ENCODE measurements at regions not wholly inside any gene's neighbourhood (a gene's known extent, or its start where the extent isn't known, plus 50 kb on each side); places are given as distances from the start of the nearest gene placed in this dataset.

DNA sequence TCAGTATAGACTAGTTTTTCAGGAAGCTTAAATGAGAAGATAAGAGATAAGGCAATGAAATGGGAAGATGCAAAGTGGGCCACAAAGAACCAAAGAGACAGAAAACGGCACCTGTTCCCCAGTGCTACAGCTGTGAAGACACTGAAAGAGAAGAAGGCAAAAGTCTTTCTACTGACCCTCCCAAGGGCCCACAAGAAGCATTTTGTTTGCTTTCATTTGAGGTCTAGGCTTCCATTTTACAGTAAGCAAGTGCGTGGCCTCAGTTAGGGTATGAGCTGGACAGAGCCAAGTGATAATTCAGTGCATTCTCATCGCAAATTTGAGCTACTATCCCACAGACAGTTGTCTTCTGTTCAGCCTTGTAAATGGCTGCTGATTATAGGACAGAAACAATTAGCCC lies 53.4 kb upstream of the STK17B start:
- in situ Hi-C loops (cut with HindIII; ENCODE audit: low pct_unique_long_range_greater_than_20kb, low sequenced_read_pairs) = no loop called here
- DNase-seq (ENCODE audit: low read depth, low spot score) = no peak

DNA sequence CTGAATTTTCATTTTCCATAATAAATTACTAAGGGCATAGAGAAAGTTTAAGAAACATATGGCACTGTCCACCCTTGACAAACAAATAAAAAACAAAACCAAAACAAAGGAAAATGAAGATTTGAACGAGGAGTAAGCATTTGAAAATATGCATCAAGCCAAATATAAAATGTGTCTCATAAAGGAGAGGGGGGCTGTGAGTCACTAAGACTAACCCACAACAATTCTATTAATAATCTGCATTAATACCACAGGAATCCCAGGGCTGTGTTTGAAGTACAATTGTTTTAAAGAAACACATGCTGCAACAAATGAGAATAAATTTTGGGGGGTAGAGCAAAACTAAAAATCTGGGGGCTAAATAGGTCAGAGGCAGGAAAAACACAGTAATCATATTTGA lies 53.8 kb upstream of the STK17B start:
- in situ Hi-C loops (cut with HindIII; ENCODE audit: low pct_unique_long_range_greater_than_20kb, low sequenced_read_pairs) = no loop called here
- no peak for DNase-seq (ENCODE audit: low read depth, low spot score)

DNA sequence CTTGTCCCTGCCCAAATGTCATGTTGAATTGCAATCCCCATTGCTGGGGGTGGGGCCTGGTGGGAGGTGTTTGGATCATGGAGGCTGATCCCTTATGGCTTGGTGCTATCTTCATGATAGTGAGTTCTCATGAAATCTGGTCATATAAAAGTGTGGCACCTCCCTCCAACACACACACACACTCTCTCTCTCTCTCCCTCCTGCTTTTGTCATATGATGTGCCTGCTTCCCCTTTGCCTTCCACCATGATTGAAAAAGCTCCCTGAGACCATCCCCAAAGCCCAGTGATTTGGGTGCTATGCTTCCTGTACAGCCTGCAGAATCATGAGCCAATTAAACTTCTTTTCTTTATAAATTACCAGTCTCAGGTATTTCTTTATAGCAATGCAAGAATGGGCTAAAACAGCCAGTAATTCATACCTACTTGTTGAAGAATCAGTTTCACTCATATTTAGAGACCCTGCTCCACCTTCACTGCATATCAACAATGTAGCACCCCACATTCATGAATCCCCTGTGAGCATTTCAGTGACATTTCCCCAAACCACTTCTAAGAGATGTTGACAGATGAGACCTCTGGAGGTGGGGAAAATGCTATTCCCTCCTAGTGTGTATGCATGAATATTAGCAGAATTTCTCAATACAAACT lies 54.8 kb upstream of the STK17B start:
- in situ Hi-C loops (cut with HindIII; ENCODE audit: low pct_unique_long_range_greater_than_20kb, low sequenced_read_pairs) = no loop called here
- DNase-seq (ENCODE audit: low read depth, low spot score) = no peak

DNA sequence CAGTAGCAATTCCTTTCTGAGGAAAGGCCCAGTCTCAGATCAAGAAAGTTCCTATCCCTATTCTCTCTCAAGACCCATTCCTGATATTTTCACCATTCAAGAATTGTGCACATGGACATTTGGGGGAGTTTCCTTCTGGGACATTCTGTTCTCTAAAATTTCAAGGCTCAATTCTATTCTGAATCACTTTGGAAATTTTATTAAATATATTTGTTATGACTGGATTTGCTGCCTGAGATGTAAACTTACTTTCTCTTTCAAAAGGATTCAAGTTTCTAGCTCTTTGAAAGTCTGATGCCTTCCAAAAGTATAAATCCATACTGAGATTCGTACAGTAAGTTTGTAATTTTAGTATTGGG lies 55.3 kb upstream of the STK17B start:
- no peak for DNase-seq (ENCODE audit: low read depth, low spot score)
- in situ Hi-C loops (cut with HindIII; ENCODE audit: low pct_unique_long_range_greater_than_20kb, low sequenced_read_pairs) = no loop called here

DNA sequence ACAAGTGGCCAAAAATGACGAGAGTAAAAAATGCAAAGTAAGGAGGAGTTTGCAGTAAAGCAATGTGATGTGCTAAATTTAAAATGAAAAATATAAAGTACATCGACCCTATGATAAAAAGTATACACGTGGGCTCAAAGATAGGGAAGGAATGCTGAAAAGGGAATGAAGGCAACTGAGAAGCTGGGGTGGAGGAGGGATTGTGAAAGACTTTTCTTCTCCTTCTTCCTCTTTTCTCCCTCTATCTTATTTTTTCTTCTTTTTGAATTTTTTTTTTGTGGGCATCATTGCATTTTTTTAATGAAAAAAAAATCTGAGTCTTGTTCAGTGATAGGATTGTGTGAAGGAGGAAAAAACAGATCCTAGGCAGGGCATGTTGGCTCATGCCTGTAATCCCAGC lies 57.6 kb upstream of the STK17B start:
- no peak for DNase-seq (ENCODE audit: low read depth, low spot score)
- in situ Hi-C loops (cut with HindIII; ENCODE audit: low pct_unique_long_range_greater_than_20kb, low sequenced_read_pairs) = no loop called here

DNA sequence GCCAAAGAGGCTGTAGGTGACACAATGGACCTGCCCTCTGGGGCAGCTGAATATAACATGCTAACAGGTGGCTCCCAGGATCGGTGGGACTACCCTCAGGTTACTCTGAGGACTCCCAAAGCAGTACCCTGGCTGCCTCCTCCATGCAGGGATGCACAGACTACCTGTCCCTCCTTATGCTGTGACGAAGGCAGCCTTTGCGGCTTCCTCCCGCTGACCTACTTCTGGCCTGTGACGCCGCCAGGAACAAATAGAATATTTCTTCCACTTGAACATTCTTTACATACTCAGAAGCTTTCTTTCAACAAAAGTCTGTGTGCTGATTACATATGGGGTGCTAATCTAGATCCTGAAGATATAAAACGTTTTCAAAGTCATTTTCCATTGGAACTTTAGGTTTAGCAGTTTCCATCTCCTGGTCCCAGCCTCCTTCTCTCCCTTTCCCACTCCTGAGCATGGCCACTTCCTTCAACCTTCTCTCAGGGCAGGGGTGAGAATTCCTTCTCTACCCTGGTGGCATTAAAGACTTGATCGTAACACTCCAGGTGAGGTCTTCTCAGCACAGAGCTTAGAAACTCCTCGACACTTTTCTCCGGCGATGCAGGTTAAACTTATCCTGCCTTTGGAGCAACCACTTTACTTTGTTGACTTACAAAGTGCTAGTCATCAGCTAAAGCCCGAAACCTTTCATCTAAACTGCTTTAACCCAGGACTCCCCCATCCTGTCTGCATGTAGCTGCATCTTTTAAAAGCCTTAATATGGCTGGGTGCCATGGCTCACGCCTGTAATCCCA lies 58.9 kb upstream of the STK17B start:
- no peak for DNase-seq (ENCODE audit: low read depth, low spot score)
- in situ Hi-C loops (cut with HindIII; ENCODE audit: low pct_unique_long_range_greater_than_20kb, low sequenced_read_pairs) = no loop called here

DNA sequence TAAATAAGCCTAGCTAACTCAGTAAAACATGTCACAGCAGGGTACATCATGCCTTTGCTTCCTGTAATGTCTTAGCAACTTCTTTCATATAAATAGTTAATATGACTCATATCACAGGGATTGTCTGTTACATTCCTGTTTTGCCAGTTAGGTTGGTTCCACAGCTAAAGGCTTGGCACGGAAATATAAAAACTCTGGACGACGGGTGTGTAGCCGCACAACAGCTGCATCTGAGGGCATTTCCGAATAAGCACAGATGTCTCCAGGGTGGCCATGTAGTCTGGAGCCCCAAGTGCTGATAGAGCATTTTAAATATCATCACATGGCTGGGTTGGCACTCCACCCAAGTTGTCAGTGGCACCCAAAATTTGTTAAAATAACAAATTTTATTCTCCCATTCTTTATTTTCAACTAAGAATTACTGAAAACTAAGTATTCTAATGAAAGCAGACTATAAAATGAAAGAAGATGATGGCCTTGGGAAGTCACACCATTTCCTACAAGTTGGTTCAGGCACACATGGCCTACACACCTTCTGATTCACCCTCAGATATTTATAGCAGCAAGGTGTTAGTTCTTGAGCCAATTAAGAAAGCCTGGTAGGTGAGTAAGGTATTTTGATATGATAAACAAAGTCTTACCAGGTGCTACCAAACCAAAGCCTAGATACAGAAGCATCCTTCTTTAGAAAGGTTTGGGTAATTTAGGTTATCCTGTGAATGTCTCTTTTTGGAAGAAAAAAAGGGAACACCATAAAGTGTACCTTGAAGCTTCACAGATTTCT lies 61.8 kb upstream of the STK17B start:
- in situ Hi-C loops (cut with HindIII; ENCODE audit: low pct_unique_long_range_greater_than_20kb, low sequenced_read_pairs) = no loop called here
- no peak for DNase-seq (ENCODE audit: low read depth, low spot score)

DNA sequence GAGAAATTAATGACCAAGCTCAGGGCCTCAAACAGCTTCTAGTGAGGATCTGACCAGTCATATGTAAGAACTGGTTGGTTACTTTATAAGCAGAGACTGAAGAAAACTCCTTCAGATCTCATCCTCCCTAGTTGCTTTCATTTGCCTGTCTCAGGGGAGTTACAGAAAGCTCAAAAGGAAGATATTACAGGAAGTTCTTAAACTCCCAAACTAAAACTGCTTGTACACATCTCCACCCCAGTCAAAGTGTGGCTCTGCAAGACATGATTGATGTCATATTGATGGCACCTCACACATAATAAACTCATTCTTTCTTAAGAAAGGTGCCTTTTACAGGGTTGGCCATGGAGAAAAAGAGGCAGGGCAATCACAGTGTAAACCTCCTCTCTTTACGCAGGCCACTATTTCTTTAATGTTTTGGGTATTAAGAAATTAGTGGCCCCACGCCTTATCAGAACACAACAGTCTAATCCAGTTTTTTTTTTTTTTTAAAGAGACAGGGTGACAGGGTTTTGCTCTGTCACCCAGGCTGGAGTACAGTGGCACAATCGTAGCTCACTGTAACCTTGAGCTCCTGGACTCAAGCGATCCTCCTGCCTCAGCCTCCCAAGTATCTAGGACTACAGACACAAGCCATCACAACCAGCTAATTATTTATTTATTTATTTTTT lies 62.6 kb upstream of the STK17B start:
- in situ Hi-C loops (cut with HindIII; ENCODE audit: low pct_unique_long_range_greater_than_20kb, low sequenced_read_pairs) = no loop called here
- DNase-seq (ENCODE audit: low read depth, low spot score) = peak; percentile 60

DNA sequence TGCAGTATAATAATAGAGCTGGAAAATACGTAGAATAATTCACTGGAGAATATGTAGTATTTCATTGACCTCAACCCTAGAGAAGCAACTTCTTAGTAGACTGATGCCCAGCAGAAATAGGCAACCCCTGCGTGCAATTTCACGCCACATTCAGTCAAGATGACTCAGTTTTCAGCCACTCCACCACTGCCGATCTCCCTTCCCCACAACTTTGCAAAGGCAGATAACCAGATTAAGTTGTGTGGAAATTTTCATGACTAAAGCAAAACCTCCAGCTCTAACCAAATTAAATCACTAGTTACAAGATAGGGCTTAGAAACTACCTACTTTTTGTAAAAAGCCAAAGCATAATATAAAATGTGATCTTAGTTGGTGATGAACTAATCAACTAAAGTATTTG lies 63.3 kb upstream of the STK17B start:
- no peak for DNase-seq (ENCODE audit: low read depth, low spot score)

DNA sequence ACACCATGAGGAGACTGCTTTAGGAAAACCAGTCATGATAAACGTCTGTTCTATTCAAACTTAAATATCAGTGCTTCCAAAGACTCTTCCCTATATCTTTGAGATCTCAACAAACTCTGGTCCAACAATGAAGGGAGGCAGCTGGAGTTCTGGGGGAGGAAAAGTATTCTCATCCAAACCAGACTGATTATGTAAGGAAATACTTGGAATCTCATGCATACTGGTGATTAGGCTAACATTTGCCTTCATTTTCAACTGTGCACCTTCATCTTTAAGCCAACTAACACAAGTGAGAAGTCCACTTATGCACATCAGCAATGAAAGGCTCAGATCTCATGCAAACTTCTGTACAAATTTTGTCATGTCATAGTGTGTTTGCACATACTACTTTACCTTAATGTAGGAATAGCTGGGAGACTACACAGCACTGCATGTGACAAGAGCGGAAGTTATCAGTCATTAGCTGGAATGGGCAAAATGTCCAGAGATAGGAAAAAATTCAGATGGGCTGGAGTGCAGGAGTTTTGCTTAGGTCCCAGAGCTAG lies 67.5 kb upstream of the STK17B start:
- in situ Hi-C loops (cut with HindIII; ENCODE audit: low pct_unique_long_range_greater_than_20kb, low sequenced_read_pairs) = no loop called here
- DNase-seq (ENCODE audit: low read depth, low spot score) = no peak

More for the DNA sequence above, 63.3 kb upstream of the STK17B start:
- in situ Hi-C loops (cut with HindIII; ENCODE audit: low pct_unique_long_range_greater_than_20kb, low sequenced_read_pairs) = no loop called here

DNA sequence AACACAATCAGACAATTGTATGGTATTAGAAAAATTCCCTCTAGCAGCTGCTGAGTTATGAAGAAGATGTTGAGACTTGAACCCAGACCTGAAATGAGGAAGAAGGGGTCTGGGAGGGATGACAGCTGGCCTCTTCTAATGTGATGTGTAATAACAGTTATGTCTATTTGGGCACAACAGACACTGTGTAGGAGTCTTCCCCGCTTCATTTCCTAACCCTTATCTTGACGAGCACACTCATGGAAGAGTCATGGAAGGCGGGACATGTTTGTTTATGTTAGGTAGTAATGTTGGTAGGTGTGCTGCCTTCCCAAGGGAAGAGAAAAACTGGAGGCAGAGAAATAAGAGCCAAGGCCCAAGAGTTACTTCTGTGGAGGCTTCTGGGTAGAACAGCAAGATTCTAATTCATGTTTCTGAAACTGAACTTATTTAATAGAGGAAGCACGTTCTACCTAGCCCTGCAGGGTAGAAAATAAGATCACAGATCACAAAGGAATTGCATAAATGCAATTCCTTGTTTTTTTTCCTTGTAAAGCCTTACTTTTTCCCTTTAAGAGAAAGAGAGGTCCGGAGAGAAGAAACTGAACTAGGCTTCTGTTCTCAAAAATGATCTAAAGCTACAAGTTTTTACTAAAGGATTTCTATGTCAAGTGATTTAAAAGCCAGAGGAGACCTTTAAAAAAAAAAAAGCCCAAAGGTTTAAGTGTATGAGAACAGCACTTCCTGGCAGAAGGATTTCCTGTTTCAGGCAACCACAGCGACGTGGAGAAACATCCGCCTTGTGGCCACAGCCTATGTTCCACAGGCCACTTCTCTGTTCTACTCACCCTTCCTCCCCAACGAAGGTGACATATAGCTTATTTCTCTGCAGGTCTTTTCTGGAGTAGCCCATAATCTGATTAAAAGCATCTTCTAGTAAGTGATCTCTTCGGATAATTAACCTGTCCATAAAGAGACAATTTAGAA lies 68.5 kb upstream of the STK17B start:
- DNase-seq (ENCODE audit: low read depth, low spot score) = peak; percentile 50
- in situ Hi-C loops (cut with HindIII; ENCODE audit: low pct_unique_long_range_greater_than_20kb, low sequenced_read_pairs) = no loop called here

DNA sequence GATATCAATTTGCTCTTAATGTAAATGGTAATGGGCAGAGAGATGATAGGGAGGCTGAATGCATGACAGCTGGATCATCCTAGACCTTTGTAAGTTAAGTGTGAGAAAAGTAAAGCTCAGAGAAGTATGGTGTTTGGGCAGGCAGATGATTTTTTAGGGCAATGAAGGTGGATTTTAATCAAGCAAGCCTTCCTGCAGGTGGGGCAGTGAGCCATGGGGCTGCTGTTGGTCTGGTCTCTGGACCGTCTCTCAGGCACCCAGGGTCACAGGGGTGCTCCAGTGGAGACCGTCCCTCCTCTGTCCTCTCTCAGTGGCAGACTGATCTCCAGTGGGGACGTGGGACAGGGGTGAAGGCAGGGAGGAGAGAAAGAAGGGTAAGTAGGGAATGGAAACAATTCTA lies 69.8 kb upstream of the STK17B start:
- in situ Hi-C loops (cut with HindIII; ENCODE audit: low pct_unique_long_range_greater_than_20kb, low sequenced_read_pairs) = no loop called here

DNA sequence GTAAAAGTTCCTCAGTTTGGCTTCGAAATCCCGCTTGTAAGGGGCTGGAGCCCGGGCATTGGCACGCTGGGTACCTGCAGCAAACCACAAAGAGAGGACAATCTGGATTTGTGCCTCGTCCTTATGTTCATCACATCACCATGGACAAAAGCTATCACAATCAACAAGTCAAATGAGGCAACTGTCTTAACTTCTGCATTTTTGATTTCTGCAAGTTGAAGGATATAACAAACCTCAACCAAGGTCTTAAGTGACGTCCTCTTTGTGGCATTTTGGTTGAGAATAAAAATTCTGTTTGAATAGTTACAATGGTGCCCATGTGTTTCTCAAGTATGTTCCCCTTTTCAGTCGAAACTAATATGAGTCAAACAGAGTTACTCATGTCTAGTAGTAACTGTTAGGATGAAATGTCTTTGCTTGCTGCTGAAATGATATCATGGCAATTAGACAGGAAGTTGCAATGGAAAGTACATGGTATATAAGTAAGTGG lies 70.8 kb upstream of the STK17B start:
- no peak for DNase-seq (ENCODE audit: low read depth, low spot score)
- in situ Hi-C loops (cut with HindIII; ENCODE audit: low pct_unique_long_range_greater_than_20kb, low sequenced_read_pairs) = no loop called here

More for the DNA sequence above, 69.8 kb upstream of the STK17B start:
- DNase-seq (ENCODE audit: low read depth, low spot score) = no peak

DNA sequence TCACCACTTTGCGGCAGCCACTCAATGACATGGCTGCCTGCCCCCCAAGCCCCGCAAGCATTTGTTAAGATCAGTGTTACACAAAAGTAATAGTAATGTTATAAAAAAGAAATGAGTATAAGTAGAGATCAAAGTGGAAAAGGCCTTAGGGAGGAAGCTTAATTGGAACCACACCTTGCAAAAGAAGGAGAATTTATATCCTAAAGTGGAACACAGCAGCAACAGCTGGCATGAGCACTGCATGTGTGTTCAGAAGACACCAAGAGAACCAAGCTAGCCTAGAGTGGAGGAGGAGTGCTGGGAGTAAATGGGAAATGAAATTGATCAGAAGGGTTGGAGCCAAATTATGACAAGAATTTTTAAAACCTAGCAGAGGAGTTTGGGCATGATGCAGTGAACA lies 73.1 kb upstream of the STK17B start:
- no peak for DNase-seq (ENCODE audit: low read depth, low spot score)
- in situ Hi-C loops (cut with HindIII; ENCODE audit: low pct_unique_long_range_greater_than_20kb, low sequenced_read_pairs) = no loop called here

DNA sequence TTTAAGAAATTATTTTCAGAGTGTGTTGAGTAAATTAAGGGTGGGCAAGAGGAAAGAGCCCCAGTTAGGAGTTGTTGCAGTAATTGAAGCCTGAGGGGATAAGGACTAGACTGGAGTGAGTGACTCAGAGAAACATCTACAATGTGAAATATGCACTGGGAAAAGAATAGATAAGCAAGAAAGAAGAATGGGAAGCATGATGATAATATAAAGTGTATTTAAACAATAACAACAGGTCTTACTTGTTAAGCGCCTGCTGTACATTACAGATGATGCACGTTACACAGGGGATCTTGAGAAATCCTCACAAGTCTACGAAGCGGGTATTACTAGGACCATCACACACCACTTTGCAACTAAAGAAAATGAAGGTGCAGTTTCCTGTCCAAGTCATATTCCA lies 73.6 kb upstream of the STK17B start:
- no peak for DNase-seq (ENCODE audit: low read depth, low spot score)
- in situ Hi-C loops (cut with HindIII; ENCODE audit: low pct_unique_long_range_greater_than_20kb, low sequenced_read_pairs) = no loop called here

DNA sequence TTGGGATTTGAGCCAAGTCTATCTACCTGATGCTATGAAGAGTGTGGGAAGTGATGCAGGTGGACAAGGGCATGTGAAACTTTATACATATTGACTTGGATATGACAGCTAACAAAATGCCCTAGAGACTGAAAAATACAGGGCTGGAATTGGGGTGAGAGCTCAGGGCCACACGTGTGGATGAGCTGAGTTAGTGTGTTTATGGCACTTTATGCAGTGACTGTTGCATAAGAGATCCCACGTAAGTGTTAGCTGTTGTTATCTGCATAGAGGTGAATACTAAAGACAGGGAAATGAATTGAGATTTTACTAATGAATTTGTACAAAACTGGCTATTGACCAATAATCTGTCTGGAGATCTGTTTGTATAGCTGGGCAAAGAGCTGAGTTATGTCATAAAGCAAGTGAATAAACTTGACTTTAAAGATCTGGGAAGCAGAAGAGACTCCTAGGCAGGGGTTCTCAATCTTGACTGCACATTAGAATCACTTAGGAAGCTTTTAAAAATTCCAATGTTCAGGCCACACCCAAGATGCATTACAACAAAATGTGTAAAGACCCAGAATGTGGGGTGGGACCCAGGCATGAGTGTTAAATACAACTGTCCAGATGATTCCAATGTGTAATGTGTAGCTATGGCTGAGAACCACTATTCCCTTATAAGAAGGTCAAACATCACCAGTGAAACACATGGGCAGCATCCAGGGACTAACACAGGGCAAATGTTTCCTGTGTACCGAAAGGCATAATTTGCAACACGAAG lies 74.2 kb upstream of the STK17B start:
- no peak for DNase-seq (ENCODE audit: low read depth, low spot score)
- in situ Hi-C loops (cut with HindIII; ENCODE audit: low pct_unique_long_range_greater_than_20kb, low sequenced_read_pairs) = no loop called here

Data from SK-MEL-5 (cell line).